CD4-positive, alpha-beta T cell treated with Interleukin-15 for 1 hour (primary cell): ENCODE measurements at regions not wholly inside any gene's neighbourhood (a gene's known extent, or its start where the extent isn't known, plus 50 kb on each side); places are given as distances from the start of the nearest gene placed in this dataset.

Source experiments
- DNase-seq: peaks from one replicate; pipeline ENCODE4 v3.0.0-alpha.2; 2020

GRCh38 chr4:121277194-121278105 lies 103.4 kb downstream of the QRFPR start:
- no peak for DNase-seq

GRCh38 chr4:121273191-121273590 lies 107.6 kb downstream of the QRFPR start:
- no peak for DNase-seq

GRCh38 chr4:121272526-121272925 lies 108.3 kb downstream of the QRFPR start:
- DNase-seq, result no peak

- no peak for DNase-seq
These were observed 106.3 kb upstream of the TNIP3 start for GRCh38 chr4:121270389-121270788.

- no peak for DNase-seq
These were observed 104.9 kb upstream of the TNIP3 start for GRCh38 chr4:121269001-121269400.

- no peak for DNase-seq
These were observed 102.9 kb upstream of the TNIP3 start for GRCh38 chr4:121266982-121267381.

GRCh38 chr4:121256887-121257466 lies 92.9 kb upstream of the TNIP3 start:
- DNase-seq, result no peak

GRCh38 chr4:121255986-121256750 lies 92.0 kb upstream of the TNIP3 start:
- DNase-seq, result peak; percentile 40

- peak; percentile 35 for DNase-seq
These were observed 89.8 kb upstream of the TNIP3 start for GRCh38 chr4:121253961-121254360.

- peak; percentile 49 for DNase-seq
These were observed 88.2 kb upstream of the TNIP3 start for GRCh38 chr4:121252224-121252806.

- DNase-seq, result no peak
These were observed 84.6 kb upstream of the TNIP3 start for GRCh38 chr4:121248747-121249146.

GRCh38 chr4:121246698-121247097 lies 82.6 kb upstream of the TNIP3 start:
- DNase-seq, result no peak

- DNase-seq, result no peak
These were observed 79.4 kb upstream of the TNIP3 start for GRCh38 chr4:121243485-121243884.

- no peak for DNase-seq
These were observed 78.1 kb upstream of the TNIP3 start for GRCh38 chr4:121242188-121242750.

GRCh38 chr4:121239951-121240350 lies 75.8 kb upstream of the TNIP3 start:
- no peak for DNase-seq

GRCh38 chr4:121238461-121238860 lies 74.3 kb upstream of the TNIP3 start:
- no peak for DNase-seq

- DNase-seq, result no peak
These were observed 72.9 kb upstream of the TNIP3 start for GRCh38 chr4:121237069-121237399.

- no peak for DNase-seq
These were observed 72.4 kb upstream of the TNIP3 start for GRCh38 chr4:121236353-121237068.

GRCh38 chr4:121233982-121234381 lies 69.9 kb upstream of the TNIP3 start:
- DNase-seq, result no peak

GRCh38 chr4:121229993-121230392 lies 65.9 kb upstream of the TNIP3 start:
- DNase-seq, result no peak

GRCh38 chr4:121228848-121229247 lies 64.7 kb upstream of the TNIP3 start:
- DNase-seq, result no peak

GRCh38 chr4:121227341-121227792 lies 63.2 kb upstream of the TNIP3 start:
- DNase-seq, result no peak
